H1 (cell line): ENCODE measurements at regions not wholly inside any gene's neighbourhood (a gene's known extent, or its start where the extent isn't known, plus 50 kb on each side); places are given as distances from the start of the nearest gene placed in this dataset.

ENCODE experiments used
- CTCF ChIA-PET: fragments of 300-600 bp; sonication (Branson Sonifier 250); formaldehyde crosslinking; loops from one replicate; lab custom pipeline; 2021; ENCODE audit not compliant: partially characterized antibody; lab: Charles Lee
- POLR2A ChIA-PET: fragments of 300-600 bp; sonication (Branson Sonifier 250); formaldehyde crosslinking; loops from one replicate; lab custom pipeline; 2021; ENCODE audit warnings: inconsistent platforms; ENCODE audit not compliant: partially characterized antibody; lab: Charles Lee
- DNase-seq, 2 experiments: peaks; one replicate each; pipeline versions ENCODE4 v3.0.0 to v3.0.0-alpha.2; 2010 to 2022; ENCODE audit warnings: low spot score in 2 of 2, low read depth in 1 of 2, mixed read lengths in 1 of 2
- FAIRE-seq: peaks from 2 replicates; lab custom pipeline; 2011; peaks lifted over from hg19 to GRCh38; lab: Jason Lieb, UNC
- H2AFZ ChIP-seq: 2 replicates; pipeline ENCODE4 v1.8.1; 2012; ENCODE audit warnings: low read length, inconsistent platforms
- H2AK5ac ChIP-seq: 2 replicates; pipeline ENCODE4 v1.6.1; 2013; ENCODE audit warnings: low read depth, low read length
- H2BK120ac ChIP-seq: replicated peaks from 2 replicates; pipeline ENCODE3; 2013; ENCODE audit warnings: low read depth, low read length, inconsistent platforms
- H2BK12ac ChIP-seq: 2 replicates; pipeline ENCODE4 v1.6.1; 2013; ENCODE audit warnings: low read depth, low read length
- H2BK15ac ChIP-seq: 2 replicates; pipeline ENCODE4 v1.6.1; 2013; ENCODE audit warnings: low read length
- H2BK20ac ChIP-seq: 2 replicates; pipeline ENCODE4 v1.6.1; 2013; ENCODE audit warnings: low read length
- H2BK5ac ChIP-seq: 2 replicates; pipeline ENCODE4 v1.6.1; 2013; ENCODE audit warnings: low read depth, low read length
- H3K14ac ChIP-seq: 2 replicates; pipeline ENCODE4 v1.6.1; 2013; ENCODE audit warnings: inconsistent platforms; ENCODE audit not compliant: insufficient read length
- H3K18ac ChIP-seq: 2 replicates; pipeline ENCODE4 v1.6.1; 2013; ENCODE audit warnings: low read length; ENCODE audit errors: extremely low read depth
- H3K23ac ChIP-seq: 2 replicates; pipeline ENCODE4 v1.6.1; 2013; ENCODE audit warnings: inconsistent platforms; ENCODE audit not compliant: insufficient read length
- H3K23me2 ChIP-seq: 2 replicates; pipeline ENCODE4 v1.6.1; 2013; ENCODE audit warnings: low read depth, low read length
- H3K27ac ChIP-seq: 2 replicates; pipeline ENCODE4 v1.6.1; 2011; ENCODE audit warnings: low read depth, low read length, inconsistent platforms
- H3K27me3 ChIP-seq, 4 experiments: replicated peaks in 1 of 4; 1 replicate in 1 of 4; 2 replicates in 3 of 4; pipeline versions ENCODE4 v1.6.1 to v1.8.1; 2011 to 2013; ENCODE audit warnings: low read length in 3 of 4, mild to moderate bottlenecking in 3 of 4, inconsistent platforms in 2 of 4, mixed read lengths in 2 of 4, moderate library complexity in 1 of 4; ENCODE audit not compliant: control insufficient read depth in 3 of 4, insufficient read depth in 3 of 4; ENCODE audit errors: extremely low read depth in 1 of 4
- H3K36me3 ChIP-seq, 4 experiments: 2 replicates each; pipeline versions ENCODE4 v1.6.1 to v1.8.1; 2011 to 2013; ENCODE audit warnings: mild to moderate bottlenecking in 4 of 4, low read length in 3 of 4, moderate library complexity in 2 of 4, control low read depth in 1 of 4, inconsistent platforms in 1 of 4; ENCODE audit not compliant: insufficient read depth in 4 of 4, control insufficient read depth in 2 of 4
- H3K4ac ChIP-seq: replicated peaks from 2 replicates; pipeline ENCODE3; 2013; ENCODE audit warnings: low read length, low read depth, mixed read lengths, inconsistent platforms; ENCODE audit not compliant: insufficient read length
- H3K4me1 ChIP-seq, 4 experiments: replicated peaks in 1 of 4; 1 replicate in 1 of 4; 2 replicates in 3 of 4; pipeline versions ENCODE4 v1.6.1 to v1.8.1; 2011 to 2013; ENCODE audit warnings: low read length in 3 of 4, inconsistent platforms in 2 of 4, mixed read lengths in 1 of 4; ENCODE audit not compliant: insufficient read depth in 4 of 4, control insufficient read depth in 3 of 4
- H3K4me2 ChIP-seq, 2 experiments: 2 replicates each; pipeline versions ENCODE4 v1.6.1 to v1.8.1; 2011 to 2013; ENCODE audit warnings: low read depth in 2 of 2, low read length in 2 of 2, control low read depth in 1 of 2, inconsistent platforms in 1 of 2, mild to moderate bottlenecking in 1 of 2; ENCODE audit not compliant: insufficient read depth in 1 of 2
- H3K4me3 ChIP-seq, 4 experiments: fragments of 200-600, 300-600 bp in 1 of 4; sonication (generic), shearing (Covaris generic), sonication (Bioruptor Twin) in 1 of 4; 2 replicates each; pipeline versions ENCODE4 v1.5.1 to v1.8.1; 2011 to 2016; ENCODE audit warnings: low read length in 4 of 4, low read depth in 3 of 4, control low read depth in 2 of 4, inconsistent platforms in 2 of 4, mild to moderate bottlenecking in 2 of 4, mixed read lengths in 1 of 4, moderate library complexity in 1 of 4; ENCODE audit not compliant: insufficient read depth in 2 of 4; ENCODE audit errors: extremely low read depth in 1 of 4
- H3K56ac ChIP-seq: replicated peaks from 2 replicates; pipeline ENCODE3; 2013; ENCODE audit warnings: low read depth, mild to moderate bottlenecking, mixed read lengths, low read length, inconsistent platforms; ENCODE audit not compliant: insufficient read length
- H3K79me1 ChIP-seq: 2 replicates; pipeline ENCODE4 v1.6.1; 2013; ENCODE audit warnings: low read depth, low read length, control low read depth
- H3K79me2 ChIP-seq, 2 experiments: 2 replicates each; pipeline versions ENCODE4 v1.6.1 to v1.8.1; 2012 to 2013; ENCODE audit warnings: low read length in 2 of 2, mild to moderate bottlenecking in 2 of 2, inconsistent platforms in 1 of 2; ENCODE audit not compliant: insufficient read depth in 2 of 2, control insufficient read depth in 1 of 2
- H3K9ac ChIP-seq, 4 experiments: replicated peaks in 1 of 4; 1 replicate in 1 of 4; 2 replicates in 3 of 4; pipeline versions ENCODE4 v1.6.1 to v1.8.1; 2011 to 2013; ENCODE audit warnings: low read depth in 3 of 4, low read length in 3 of 4, control low read depth in 2 of 4, mild to moderate bottlenecking in 2 of 4, moderate library complexity in 2 of 4, inconsistent platforms in 1 of 4; ENCODE audit errors: extremely low read depth in 1 of 4
- H3K9me3 ChIP-seq, 2 experiments: 2 replicates each; pipeline versions ENCODE4 v1.6.1 to v1.8.1; 2012 to 2013; ENCODE audit warnings: mild to moderate bottlenecking in 2 of 2, moderate library complexity in 2 of 2, control low read depth in 1 of 2, inconsistent platforms in 1 of 2, low read depth in 1 of 2, low read length in 1 of 2, mixed read lengths in 1 of 2; ENCODE audit not compliant: insufficient read depth in 2 of 2
- H4K20me1 ChIP-seq, 2 experiments: replicated peaks in 1 of 2; 2 replicates each; pipeline versions ENCODE3 to v1.8.1; 2011 to 2013; ENCODE audit warnings: inconsistent platforms in 2 of 2, low read length in 2 of 2, mild to moderate bottlenecking in 1 of 2; ENCODE audit not compliant: insufficient read depth in 2 of 2, control insufficient read depth in 1 of 2
- H4K5ac ChIP-seq: 2 replicates; pipeline ENCODE4 v1.6.1; 2013; ENCODE audit warnings: low read length, low read depth, mixed read lengths, inconsistent platforms; ENCODE audit not compliant: insufficient read length
- H4K8ac ChIP-seq: 2 replicates; pipeline ENCODE4 v1.8.0; 2013; ENCODE audit warnings: mild to moderate bottlenecking, moderate library complexity, low read length, inconsistent platforms; ENCODE audit not compliant: insufficient read depth; ENCODE audit errors: extremely low read depth
- H4K91ac ChIP-seq: replicated peaks from 2 replicates; pipeline ENCODE3; 2013; ENCODE audit warnings: low read length, mixed read lengths, inconsistent platforms; ENCODE audit not compliant: insufficient read length
- CHD1 ChIP-seq: IDR thresholded peaks from 2 replicates; pipeline ENCODE4 v1.6.1; 2012; ENCODE audit warnings: low read depth, low read length, improper control_type of control experiment
- JUN ChIP-seq: IDR thresholded peaks from 2 replicates; pipeline ENCODE4 v1.6.1; 2011; ENCODE audit warnings: low read depth, mild to moderate bottlenecking, improper control_type of control experiment, low read length
- NRF1 ChIP-seq: IDR thresholded peaks from 2 replicates; pipeline ENCODE4 v1.6.1; 2011; ENCODE audit warnings: mild to moderate bottlenecking, low read depth, low read length, improper control_type of control experiment
- SAP30 ChIP-seq: fragments of 300-600 bp; sonication (generic); IDR thresholded peaks from 2 replicates; pipeline ENCODE4 v1.7.1; 2012; ENCODE audit warnings: low read length, moderate library complexity, mild to moderate bottlenecking, inconsistent platforms; ENCODE audit not compliant: insufficient read depth, insufficient replicate concordance
- TAF1 ChIP-seq: IDR thresholded peaks from 2 replicates; pipeline ENCODE4 v1.6.1; 2011; ENCODE audit warnings: mild to moderate bottlenecking, low read depth, low read length
- TAF7 ChIP-seq: optimal IDR thresholded peaks from 2 replicates; pipeline ENCODE3; 2011; ENCODE audit warnings: low read depth, mild to moderate bottlenecking, inconsistent platforms, low read length, moderate library complexity, borderline replicate concordance
- YY1 ChIP-seq: IDR thresholded peaks from 2 replicates; pipeline ENCODE4 v1.6.1; 2011; ENCODE audit warnings: low read depth, mild to moderate bottlenecking, low read length
- WGBS, 2 experiments: shearing (Covaris generic) in 1 of 2; methylation state at CpG; one replicate each; pipeline versions ENCODE4 v1.1.6 to v1.1.7; 2013 to 2015; ENCODE audit warnings: low lambda C conversion rate in 2 of 2, mixed read lengths in 2 of 2, inconsistent platforms in 1 of 2, low coverage in 1 of 2, missing lambda C conversion rate in 1 of 2; ENCODE audit not compliant: insufficient replicate concordance in 2 of 2, insufficient coverage in 1 of 2, insufficient read length in 1 of 2; ENCODE audit errors: extremely low coverage in 1 of 2, missing lambda C conversion rate in 1 of 2; 5-methylcytosine and 5-hydroxymethylcytosine counted together

DNA sequence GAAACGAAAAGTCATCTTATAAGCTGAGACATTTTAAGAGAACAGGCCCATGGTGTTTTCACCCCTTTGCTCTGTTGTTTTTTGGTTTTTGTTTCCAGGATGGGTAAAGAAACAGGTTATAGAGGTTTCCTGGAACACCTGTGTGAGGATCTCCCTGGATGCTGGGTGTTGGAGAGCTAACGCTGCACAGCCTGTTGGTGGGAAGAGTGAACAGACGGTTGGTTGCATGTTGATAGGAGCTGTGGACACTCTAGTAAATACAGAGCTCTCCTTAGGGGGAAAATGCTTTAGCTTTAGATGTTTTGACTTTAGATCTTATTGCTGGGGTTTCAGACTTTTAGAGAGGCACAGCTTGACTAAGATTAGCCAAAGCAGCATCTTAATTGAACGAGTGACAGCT is 235.2 kb downstream of the SOX4 start:
- H2BK12ac ChIP-seq, result no peak overlapping the region
- H2AFZ ChIP-seq, result no peak overlapping the region
- no peak overlapping the region for H3K14ac ChIP-seq
- no peaks in the 10 kb centered on the region; the same call in 1 of the 2 replicates for H3K79me1 ChIP-seq
- peaks cover 2% of the 10 kb centered on the region in 2 experiments for H4K20me1 ChIP-seq
- no peak overlapping the region for H3K4ac ChIP-seq
- H3K27ac ChIP-seq, result no peak overlapping the region
- TF ChIP-seq TAF7, result no peak
- no peak for TF ChIP-seq SAP30
- no peak for TF ChIP-seq CHD1
- no peak for TF ChIP-seq NRF1
- TF ChIP-seq JUN, result no peak
- TF ChIP-seq YY1, result no peak
- no peak for TF ChIP-seq TAF1
- WGBS, 2 experiments, result 87% methylated on average over 4 of the region's 4 CpGs; no CpG with 5 or more reads in 1 of the 2 experiments
- H3K27me3 ChIP-seq, result no peaks in the 10 kb centered on the region
- no peak overlapping the region for H4K8ac ChIP-seq
- no peak overlapping the region for H3K9ac ChIP-seq
- H3K56ac ChIP-seq, result no peak overlapping the region
- POLR2A ChIA-PET, result interaction anchor here (0.6 to 1.2 kb wide), 2 partner anchors 161 to 163 kb away, joined by 3 read pairs; no protein-coding TSS in a partner anchor
- no peak overlapping the region for H2BK15ac ChIP-seq
- FAIRE-seq, result no peak
- no peak overlapping the region for H2BK5ac ChIP-seq
- no peak overlapping the region for H4K5ac ChIP-seq
- H2BK120ac ChIP-seq, result no peak overlapping the region
- CTCF ChIA-PET, result interaction anchor here (0.6 to 1.2 kb wide), 3 partner anchors 45 to 228 kb away, joined by 3 read pairs; no protein-coding TSS in a partner anchor
- H3K9me3 ChIP-seq, result no peaks in the 10 kb centered on the region
- no peaks in the 10 kb centered on the region for H3K23me2 ChIP-seq
- H3K79me2 ChIP-seq, result peaks cover 5 to 92% of the 10 kb centered on the region in 2 experiments
- DNase-seq, result no peak
- no peak overlapping the region for H3K4me3 ChIP-seq
- no peaks in the 10 kb centered on the region for H3K36me3 ChIP-seq
- H3K23ac ChIP-seq, result no peak overlapping the region
- no peak overlapping the region for H2BK20ac ChIP-seq
- H3K4me1 ChIP-seq, result peaks cover 3 to 25% (median 11%) of the 10 kb centered on the region in 4 experiments; a peak in 5 of 7 replicates
- H3K4me2 ChIP-seq, result no peak overlapping the region
- no peak overlapping the region for H3K18ac ChIP-seq
- no peak overlapping the region for H2AK5ac ChIP-seq
- H4K91ac ChIP-seq, result no peak overlapping the region
